ENCODE measurements at regions not wholly inside any gene's neighbourhood (a gene's known extent, or its start where the extent isn't known, plus 50 kb on each side); places are given as distances from the start of the nearest gene placed in this dataset.
"Not testable (repeated sequence)": the region's sequence is repeated elsewhere in the genome, so short reads cannot be mapped to it uniquely, and the experiment has no call there.

DNA sequence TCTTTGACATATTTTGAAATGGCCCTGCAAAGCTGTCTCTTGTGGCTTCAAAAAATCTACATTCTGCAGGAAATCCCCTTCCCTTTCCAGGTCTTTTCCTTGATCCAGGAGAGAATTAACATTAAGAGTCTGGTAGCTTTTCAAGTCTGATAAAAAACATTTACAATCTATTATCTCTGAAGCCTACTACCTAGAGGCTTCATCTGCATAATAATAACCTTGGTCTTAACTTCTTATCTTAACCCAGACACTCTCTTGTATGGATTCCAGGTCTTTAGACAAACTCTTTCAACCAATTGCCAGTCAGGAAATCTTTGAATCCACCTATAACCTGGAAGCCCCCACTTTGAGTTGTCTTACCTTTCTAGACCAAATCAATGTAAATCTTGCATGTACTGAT lies 179.3 kb upstream of the ZC3H15 start:
- DNase-seq: no peak

DNA sequence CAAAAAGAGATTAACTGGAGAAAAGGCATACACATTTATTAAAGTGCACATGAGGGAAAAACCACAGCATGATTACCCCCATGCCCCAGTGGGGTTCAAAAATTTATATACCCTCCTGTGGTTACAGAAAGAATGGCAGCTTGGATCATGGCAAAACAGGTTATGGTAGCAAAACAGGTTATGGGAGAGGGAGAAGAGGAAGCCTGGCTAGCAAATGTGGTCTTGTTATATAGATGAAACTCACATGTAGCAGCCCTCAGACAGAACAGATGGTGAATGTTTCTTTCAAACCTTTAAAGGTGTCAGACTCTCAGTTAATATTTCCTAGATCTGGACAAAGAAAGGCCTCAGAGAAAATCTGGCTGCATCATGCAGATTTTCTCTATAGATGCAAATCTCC lies 178.2 kb upstream of the ZC3H15 start:
- DNase-seq: no peak

DNA sequence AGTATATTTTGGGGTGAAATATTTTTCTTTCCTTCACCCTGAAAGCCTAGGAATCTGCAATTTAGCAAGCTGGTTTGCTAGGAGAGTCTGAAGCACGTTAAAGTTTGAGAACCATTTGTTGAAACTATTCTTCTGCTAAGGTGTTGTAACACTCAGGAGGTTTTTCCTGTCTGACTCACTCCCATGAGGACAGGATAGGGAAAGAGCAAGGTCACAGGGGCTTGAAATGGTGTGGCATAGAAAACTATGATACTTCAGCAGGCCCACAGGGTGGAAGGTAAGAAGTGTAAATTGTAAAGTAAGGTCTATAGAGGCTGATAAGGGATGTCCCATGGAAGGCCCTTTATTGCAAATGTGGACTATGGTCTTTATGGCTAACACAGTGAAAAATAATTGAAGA lies 177.7 kb upstream of the ZC3H15 start:
- no peak for DNase-seq

DNA sequence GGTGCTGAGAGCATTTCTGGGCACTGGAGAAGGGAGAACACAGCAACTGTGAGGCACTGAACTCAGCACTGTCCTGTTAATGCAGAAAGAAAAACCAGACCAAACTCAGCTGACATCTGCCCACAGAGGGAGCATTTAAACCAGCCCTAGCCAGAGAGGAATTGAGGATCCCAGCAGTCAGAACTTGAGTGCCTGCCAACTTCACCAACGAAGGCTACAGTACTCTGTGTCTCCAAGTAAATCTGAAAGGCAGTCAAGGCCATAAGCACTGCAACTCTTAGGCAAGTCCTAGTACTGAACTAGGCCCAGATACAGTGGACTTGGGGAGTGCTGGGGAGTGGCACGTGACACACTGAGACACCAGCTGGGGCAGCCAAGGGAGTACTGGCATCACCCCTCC lies 176.2 kb upstream of the ZC3H15 start:
- no peak for DNase-seq

DNA sequence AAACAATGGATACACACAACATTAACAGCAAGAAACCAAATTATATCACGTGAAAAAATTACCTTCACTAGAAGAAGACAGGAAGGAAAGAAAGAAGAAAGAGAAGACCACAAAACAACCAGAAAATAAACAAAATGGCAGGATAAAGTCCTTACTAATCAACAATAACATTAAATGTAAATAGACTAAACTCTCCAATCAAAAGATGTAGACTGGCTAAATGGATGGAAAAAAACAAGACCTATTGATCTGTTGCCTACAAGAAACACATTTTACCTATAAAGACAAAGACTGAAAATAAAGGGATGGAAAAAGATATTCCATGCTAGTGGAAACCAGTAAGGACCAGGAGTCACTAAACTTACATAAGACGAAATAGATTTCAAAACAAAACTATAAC lies 167.0 kb upstream of the ZC3H15 start:
- DNase-seq: no peak

DNA sequence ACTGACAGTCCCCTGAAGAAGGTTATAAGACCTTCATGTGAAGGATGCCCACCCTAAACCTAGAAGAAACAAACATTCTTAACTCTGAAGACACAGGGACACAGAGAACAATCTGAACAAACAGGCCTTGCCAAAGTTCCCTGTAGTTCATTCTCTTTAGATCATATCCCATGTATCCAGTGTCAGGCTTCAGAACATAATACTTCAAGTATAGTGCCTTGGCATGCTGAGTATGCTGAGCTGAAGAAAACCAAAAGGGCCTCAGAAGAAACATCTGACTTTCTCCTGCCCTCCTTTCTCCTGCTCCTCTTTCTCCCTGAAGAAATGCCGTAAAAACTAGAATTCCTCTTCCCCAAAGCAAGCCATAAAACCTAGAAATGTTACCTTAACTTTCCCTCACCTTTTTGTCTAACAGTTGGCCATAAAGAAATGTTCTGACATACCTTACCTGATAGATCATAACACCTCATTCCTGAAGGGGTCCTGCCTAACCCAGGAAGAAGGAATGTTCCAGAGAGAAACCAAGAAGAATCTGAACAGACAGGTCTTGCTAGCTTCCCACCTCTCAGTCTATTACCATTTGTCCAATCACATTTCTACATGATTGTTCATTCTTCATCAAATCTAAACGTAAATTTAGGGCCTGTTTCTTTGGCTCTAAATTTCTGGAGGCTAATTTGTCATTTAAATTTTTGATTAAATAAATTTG lies 160.1 kb upstream of the ZC3H15 start:
- no peak for DNase-seq

DNA sequence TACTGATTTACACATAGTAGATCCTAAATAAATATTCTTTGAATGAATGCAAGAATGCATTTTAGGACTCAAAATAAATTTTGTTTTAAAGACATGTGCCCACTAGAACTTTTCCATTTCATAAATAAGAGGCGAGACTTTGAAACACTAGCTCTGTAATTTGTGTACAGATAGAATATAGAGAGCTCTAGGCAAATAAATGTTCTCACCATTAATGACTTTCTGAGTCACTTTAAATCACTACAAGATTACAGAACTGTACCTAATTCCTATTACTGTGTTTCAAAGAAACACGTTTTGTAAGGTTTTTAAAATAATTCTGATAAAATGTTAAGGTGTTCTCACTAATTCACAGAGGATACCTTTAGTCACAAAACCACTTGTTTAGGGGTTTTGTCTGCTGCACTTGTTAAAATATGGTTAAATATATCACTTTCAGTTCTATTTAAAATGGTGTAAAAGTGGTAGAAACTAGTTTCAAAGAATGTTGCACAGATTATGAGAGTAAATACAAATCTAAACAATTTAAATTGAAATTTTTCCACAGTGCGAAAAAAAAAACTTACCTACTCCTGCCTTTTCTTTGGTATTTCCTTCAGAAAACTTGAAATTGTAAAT lies 158.7 kb upstream of the ZC3H15 start:
- DNase-seq: no peak

DNA sequence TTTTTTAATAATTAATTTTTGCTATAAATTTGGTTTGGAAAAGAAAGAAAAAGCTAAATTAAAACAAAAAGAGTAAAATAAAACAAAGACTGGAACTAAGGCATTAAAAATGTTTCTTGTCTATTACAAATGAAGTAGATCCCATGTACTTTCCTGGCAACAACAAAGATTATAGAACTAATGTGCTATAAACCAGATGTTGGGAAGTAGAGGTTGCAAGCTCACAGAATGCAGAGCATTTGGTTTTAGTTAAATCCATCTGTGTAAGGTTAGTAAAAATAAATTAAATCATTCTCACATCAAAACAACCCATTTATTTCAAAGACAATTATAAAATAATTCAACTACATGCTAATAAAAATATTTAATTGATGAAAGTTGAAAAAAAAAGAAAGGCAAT lies 157.2 kb upstream of the ZC3H15 start:
- DNase-seq: no peak

DNA sequence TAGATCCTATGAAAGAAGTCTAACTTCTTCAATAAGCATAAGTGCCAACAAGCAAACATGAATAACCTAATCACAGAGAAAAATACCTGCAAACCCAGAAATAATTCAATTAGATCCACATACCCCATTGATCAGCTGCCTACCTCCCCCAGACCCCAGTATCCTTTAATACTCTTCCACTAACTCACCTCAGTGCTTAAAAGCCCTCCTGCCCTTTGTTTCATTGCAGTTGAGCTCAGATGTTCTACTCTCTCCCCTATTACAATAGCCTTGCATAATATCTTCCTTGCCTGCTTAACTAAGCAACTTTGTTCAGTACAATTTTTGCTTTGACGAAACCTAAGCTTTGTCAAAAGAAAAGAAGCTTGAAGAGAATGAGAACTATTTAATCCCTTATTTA lies 156.0 kb upstream of the ZC3H15 start:
- DNase-seq: no peak

DNA sequence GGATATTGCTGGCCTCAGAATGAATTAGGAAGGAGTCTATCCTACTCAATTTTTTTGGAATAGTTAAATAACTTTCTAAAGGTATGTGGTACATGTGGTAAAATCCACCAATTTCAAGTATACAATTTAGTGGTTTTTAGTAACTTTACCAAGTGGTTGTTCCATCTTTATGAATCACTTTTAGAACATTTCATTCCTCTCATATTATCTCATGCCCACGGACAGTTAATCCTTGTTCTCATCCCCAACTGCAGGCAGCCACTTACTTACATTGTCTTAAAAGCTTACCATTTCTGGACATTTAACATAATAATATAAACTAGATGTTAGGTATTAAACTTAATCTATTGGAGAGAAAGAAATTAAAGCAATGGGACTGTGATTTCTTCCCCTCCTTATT lies 146.3 kb upstream of the ZC3H15 start:
- DNase-seq: no peak

DNA sequence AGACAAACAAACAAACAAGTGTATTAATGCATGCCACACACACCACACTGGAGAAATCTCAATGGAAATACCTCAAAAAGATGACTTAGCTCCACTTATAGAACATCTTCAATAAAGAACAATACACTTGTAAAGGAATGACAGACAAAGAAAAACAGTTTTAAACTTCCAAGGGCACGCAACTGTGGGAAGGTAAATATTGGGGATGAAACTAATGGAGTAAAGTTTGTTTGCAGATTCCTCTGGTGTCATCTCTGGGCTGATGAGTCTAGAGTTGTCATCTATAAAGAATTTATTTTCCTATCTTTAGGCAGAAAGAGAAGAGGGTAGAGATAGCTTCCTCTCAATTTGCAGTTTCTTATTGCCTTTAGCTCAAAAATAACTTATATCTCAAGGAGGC lies 144.0 kb upstream of the ZC3H15 start:
- DNase-seq: no peak

DNA sequence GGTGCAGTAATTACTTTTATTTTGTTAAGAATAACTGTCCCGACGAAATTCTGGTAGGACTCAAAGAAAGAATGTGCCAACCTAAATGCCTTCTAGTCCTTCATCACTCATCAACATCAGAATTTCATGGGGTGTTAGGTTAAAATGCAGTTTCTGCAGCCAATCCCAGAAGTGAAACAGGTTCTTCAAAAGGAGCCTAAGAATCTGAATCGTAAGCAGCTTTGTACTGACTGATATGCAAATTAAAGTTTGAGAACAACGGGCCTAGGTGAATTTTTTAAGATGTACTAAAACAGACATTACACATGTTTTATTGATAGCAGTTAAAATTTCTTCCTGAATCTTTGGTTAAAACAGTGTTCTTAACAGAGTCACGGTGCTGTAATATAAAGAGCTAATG lies 140.3 kb upstream of the ZC3H15 start:
- no peak for DNase-seq

DNA sequence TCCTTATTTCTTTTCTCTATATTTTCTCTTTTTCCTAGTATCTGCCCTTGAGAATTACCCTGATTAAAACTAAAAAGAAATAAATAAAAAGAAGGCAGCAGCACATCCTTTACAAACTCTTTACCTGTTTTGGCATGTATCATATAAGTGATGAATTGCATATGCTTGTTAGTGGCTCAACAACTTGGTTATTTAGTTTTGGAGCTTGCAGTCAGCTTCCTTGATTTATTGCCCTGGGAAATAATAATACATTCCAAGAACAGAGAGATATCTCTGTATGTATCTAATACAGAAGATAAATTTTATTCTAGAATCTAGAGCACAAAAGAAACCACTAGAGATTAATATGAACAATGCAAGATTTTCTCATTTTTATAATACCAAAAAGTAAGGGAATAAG lies 139.8 kb upstream of the ZC3H15 start:
- DNase-seq: no peak

DNA sequence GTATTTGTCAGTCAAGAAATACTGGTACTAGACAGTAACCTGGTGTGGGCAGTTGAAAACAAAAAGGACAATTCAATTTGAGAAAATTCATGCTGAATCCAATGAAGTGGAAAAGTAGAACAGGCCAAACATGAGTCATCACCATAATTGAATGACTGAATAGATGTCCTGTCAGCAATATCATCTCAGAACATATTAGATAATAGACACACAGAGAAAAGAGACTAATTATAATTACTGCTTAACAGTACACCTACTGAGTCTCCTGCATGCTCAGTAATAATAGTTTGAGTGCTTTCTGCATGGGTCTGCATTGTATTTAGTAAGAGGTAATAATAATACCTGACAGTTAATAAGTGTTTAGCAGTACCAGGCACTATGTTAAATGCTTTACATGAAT lies 138.6 kb upstream of the ZC3H15 start:
- DNase-seq: no peak

DNA sequence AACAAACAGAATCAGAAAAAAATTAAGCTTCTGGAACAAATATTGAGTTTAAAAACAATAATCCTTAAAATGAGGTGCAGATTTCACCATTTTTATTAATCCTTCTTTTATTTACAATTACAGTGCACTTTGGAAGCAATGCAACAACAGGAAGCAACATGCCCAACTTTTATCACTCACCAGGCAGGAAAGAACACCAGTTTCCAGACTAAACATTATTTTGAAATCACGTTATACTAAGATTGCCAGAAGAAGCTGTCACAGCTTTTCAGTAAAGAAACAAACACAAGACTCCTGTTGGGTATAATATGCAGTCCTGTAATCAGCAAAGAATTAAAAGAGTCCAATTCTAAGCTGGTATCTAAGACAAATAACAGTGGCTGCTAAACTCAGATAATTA lies 137.9 kb upstream of the ZC3H15 start:
- DNase-seq: no peak

DNA sequence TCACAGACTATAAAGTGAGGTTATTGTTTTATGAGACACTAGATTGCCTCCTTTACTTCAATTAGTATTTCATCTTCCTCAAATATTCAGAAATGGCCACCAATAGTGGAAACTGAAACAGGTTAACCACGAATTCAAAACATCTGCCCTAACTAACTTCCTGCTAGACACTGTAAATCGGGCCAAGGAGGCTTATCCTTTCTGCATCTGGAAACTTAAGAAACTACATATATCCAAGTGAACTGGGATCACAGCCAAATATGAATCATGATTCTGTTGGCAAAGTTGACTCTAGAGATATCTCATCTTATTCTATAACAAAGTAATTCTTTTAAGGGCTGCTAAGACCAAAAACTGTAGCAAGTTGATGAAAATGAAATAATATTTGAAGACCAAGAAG lies 136.6 kb upstream of the ZC3H15 start:
- no peak for DNase-seq

DNA sequence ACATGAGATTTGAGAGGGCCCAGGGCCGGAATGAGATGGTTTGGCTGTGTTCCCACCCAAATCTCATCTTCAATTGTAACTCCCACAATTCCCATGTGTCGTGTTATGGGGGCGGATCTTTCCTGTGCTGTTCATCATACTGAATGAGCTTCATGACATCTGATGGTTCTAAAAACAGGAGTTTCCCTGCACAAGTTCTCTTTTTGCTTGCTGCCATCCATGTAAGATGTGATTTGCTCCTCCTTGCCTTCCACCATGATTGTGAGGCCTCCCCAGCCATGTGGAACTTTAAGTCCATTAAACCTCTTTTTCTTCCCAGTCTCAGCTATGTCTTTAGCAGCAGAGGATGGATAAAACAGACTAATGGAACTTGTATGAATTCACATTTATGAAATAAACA lies 131.9 kb upstream of the ZC3H15 start:
- not testable (repeated sequence) for DNase-seq

DNA sequence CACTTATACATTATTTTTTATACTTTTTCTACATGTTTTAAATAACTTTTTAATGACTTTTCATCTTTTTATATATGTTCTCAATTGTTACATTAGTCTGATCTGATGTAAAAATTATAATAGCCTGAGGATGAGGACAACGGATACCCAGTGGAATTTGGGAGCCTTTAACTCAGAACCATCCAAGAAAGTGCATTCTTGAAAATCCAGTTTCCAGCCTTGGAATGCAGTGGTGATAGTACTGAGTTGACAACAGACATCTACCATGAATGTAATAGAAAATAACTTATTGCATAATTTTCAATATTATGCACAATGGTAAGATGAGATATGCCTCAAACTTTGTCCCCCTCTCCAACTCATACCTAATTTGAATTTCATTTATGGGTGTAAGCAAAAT lies 120.7 kb upstream of the ZC3H15 start:
- no peak for DNase-seq

DNA sequence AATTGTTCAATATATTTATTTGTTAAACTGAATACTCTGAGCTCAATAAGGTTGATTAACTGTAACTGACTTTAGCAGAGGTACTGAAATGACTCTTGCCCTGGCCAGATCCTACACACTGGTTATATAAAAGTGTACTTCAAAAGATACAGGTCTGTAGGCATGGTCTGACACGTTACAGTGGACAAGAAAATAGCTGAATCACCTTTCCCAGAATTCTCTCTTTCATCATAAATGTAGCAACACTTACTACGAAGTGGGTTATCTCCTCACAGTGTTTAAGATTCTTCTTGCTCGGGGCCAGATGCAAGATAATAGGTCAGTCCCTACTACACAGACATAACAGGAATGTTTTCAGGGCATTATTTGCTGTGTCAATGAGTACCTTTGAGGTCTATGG lies 107.0 kb upstream of the ZC3H15 start:
- DNase-seq: no peak

DNA sequence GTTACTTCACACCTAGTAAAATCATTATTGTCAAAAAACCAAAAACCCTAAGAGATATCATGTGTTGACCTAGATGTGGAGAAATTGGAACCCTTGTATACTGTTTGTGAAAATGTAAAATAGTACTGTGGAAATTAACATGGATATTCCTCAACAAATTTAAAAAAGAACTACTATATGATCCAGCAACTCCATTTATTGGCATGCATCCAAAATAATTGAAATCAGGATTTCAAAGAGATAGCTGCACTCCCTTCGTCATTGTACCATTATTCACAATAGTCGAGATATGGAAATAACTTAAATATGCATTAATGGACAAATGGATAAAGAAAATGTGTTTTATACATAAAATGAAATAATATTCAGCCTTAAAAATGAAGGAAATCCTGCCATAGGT lies 105.3 kb upstream of the ZC3H15 start:
- DNase-seq: no peak

DNA sequence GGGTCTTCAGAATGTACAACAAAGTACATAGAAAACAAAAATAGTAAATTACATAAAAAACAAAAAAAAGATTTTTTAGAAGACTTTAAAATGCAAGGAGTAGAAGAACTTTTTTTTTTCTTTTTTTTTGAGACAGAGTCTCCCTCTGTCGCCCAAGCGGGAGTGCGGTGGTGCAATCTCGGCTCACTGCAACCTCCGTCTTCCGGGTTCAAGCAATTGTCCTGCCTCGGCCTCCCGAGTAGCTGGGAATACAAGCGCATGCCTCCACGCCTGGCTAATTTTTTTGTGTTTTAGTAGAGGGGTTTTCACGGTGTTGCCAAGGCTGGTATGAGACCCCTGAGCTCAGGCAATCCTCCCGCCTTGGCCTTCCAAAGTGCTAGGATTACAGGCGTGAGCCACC lies 104.5 kb upstream of the ZC3H15 start:
- no peak for DNase-seq

DNA sequence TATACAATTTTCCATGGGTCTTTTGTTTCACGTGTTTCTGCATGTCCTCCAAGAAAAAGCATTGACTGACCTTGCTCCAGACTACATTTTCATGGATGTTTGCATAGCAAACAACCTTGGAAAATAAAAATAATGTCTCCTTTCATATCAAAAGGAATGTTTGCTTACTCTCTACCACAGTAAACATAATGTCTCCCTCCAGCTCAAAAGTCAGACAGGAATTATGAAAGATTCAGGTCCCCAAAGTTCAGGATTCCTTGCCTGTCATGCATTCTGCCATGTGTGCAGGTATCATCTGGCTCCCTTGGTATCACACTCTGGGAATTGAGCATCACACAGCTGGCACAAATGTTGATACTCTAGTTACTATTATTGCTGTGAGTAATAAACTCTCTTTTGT lies 103.1 kb upstream of the ZC3H15 start:
- no peak for DNase-seq

DNA sequence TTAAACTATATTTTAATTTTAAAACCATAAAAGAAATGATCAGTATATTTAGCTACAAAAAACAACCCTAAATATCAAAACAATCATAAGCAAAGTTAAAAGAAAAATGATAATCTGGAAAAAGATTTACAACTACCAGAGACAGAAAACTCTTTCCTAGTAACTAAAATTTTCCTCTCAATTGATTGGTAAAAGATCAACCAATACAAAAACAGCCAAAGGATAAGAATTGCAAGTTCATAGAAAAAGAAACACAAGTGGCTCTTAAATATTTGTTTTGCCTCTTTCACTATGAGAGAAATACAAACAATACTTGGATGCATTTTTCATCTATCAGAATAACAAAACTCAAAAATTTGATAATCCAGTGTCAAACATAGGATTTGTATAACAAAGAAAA lies 101.8 kb upstream of the ZC3H15 start:
- no peak for DNase-seq

DNA sequence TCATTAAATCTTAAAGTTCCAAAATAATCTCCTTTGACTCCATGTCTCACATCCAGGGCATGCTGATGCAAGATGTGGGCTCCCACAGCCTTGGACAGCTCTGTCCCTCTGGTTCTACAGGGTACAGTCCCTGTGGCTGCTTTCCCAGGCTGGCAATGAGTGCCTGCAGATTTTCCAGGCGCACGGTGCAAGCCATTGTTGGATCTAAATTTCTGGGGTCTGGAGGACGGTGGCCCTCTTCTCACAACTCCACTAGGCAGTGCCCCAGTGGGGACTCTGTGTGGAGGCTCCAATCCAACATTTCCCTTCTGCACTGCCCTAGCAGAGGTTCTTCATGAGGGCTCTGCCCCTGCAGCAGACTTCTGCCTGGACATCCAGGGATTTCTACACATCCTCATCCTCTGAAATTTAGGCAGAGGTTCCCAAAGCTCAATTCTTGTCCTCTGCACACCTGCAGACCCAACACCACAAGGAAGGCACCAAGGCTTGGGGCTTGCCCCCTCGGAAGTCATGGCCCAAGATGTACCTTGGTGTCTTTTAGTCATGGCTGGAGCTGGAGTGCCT lies 100.3 kb upstream of the ZC3H15 start:
- not testable (repeated sequence) for DNase-seq

DNA sequence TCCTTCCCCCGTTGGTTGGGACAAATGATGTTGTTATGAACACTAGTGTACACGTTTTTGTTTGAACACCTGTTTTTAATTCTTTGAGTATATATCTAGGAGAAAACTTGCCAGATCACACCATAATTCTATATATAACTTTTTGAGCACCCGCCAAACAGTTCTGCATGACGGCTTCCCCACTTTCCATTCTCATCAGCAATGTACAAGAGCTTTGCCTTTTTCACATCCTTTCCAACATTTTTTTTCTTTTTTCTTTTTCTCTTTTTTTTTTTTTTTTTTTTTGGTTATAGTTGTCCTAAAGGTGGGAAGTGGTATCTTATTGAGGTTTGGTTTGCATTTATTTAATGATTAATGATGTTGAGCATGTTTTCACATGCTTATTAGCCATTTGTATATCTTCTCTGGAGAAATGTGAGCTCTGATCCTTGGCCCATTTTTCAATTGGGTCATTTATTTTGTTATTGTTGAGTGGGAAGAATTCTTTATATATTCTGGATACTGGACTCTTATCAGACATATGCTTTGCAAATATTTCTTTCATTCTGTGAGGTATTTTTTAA lies 86.9 kb upstream of the ZC3H15 start:
- no peak for DNase-seq
